ENCODE measurements at regions not wholly inside any gene's neighbourhood (a gene's known extent, or its start where the extent isn't known, plus 50 kb on each side); places are given as distances from the start of the nearest gene placed in this dataset.

GRCh38 chr11:115767883-115768282 lies 263.7 kb upstream of the CADM1 start:
- DNase-seq = no peak

GRCh38 chr11:115767047-115767802 lies 263.0 kb upstream of the CADM1 start:
- DNase-seq = no peak

- DNase-seq = no peak
Measured at GRCh38 chr11:115766561-115766960, 262.3 kb upstream of the CADM1 start.

- DNase-seq = no peak
Measured at GRCh38 chr11:115765803-115766239, 261.6 kb upstream of the CADM1 start.

GRCh38 chr11:115764176-115764575 lies 260.0 kb upstream of the CADM1 start:
- no peak for DNase-seq

- DNase-seq = no peak
Measured at GRCh38 chr11:115761817-115762216, 257.6 kb upstream of the CADM1 start.

GRCh38 chr11:115761348-115761747 lies 257.1 kb upstream of the CADM1 start:
- DNase-seq = no peak

- no peak for DNase-seq
Measured at GRCh38 chr11:115760461-115761320, 256.5 kb upstream of the CADM1 start.

- DNase-seq = no peak
Measured at GRCh38 chr11:115759622-115760460, 255.6 kb upstream of the CADM1 start.

- DNase-seq = no peak
Measured at GRCh38 chr11:115758011-115758410, 253.8 kb upstream of the CADM1 start.

- DNase-seq = no peak
Measured at GRCh38 chr11:115751243-115752015, 247.2 kb upstream of the CADM1 start.

- DNase-seq = no peak
Measured at GRCh38 chr11:115745610-115746512, 241.6 kb upstream of the CADM1 start.

- no peak for DNase-seq
Measured at GRCh38 chr11:115745066-115745465, 240.9 kb upstream of the CADM1 start.

- no peak for DNase-seq
Measured at GRCh38 chr11:115743719-115744118, 239.5 kb upstream of the CADM1 start.

GRCh38 chr11:115741376-115742107 lies 237.3 kb upstream of the CADM1 start:
- DNase-seq = no peak

- no peak for DNase-seq
Measured at GRCh38 chr11:115740324-115740723, 236.1 kb upstream of the CADM1 start.

GRCh38 chr11:115739878-115740277 lies 235.7 kb upstream of the CADM1 start:
- DNase-seq = no peak

- DNase-seq = no peak
Measured at GRCh38 chr11:115739146-115739545, 234.9 kb upstream of the CADM1 start.

- no peak for DNase-seq
Measured at GRCh38 chr11:115737875-115738274, 233.7 kb upstream of the CADM1 start.

- DNase-seq = no peak
Measured at GRCh38 chr11:115736146-115736545, 231.9 kb upstream of the CADM1 start.

GRCh38 chr11:115724666-115725065 lies 220.5 kb upstream of the CADM1 start:
- no peak for DNase-seq

All from RPMI8226 (cell line).